Nephron progenitor cell (in vitro differentiated cells): ENCODE measurements at regions not wholly inside any gene's neighbourhood (a gene's known extent, or its start where the extent isn't known, plus 50 kb on each side); places are given as distances from the start of the nearest gene placed in this dataset.

Experiments used
- DNase-seq: peaks from one replicate; pipeline ENCODE4 v3.0.0; 2021
- H3K27ac Mint-ChIP-seq: 2 replicates; pipeline ENCODE4 v1.8.0; 2021; ENCODE audit warnings: mild to moderate bottlenecking, moderate library complexity, mixed read lengths
- H3K27me3 Mint-ChIP-seq: 2 replicates; pipeline ENCODE4 v1.8.0; 2021; ENCODE audit warnings: mild to moderate bottlenecking, low read depth, mixed read lengths; ENCODE audit not compliant: poor library complexity
- H3K36me3 Mint-ChIP-seq: 2 replicates; pipeline ENCODE4 v1.8.0; 2021; ENCODE audit warnings: low read depth, mixed read lengths
- H3K4me1 Mint-ChIP-seq: 2 replicates; pipeline ENCODE4 v1.8.0; 2021; ENCODE audit warnings: mixed read lengths
- H3K4me3 Mint-ChIP-seq: 2 replicates; pipeline ENCODE4 v1.8.0; 2021; ENCODE audit warnings: mild to moderate bottlenecking, moderate library complexity, mixed read lengths
- H3K9me3 Mint-ChIP-seq: 2 replicates; pipeline ENCODE4 v1.8.0; 2021; ENCODE audit warnings: mild to moderate bottlenecking, moderate library complexity, mixed read lengths
- CTCF ChIP-seq: fragments of 200-600 bp; sonication (generic); IDR thresholded peaks from 2 replicates; pipeline ENCODE4 v1.5.0; 2021; ENCODE audit warnings: antibody characterized with exemption

- peaks cover 44% of the 10 kb centered on the region for H3K4me1 Mint-ChIP-seq
Measured at GRCh38 chr6:137350857-137351256, 131.7 kb upstream of the IFNGR1 start.

GRCh38 chr6:137349856-137350830, 131.0 kb upstream of the IFNGR1 start:
- TF ChIP-seq CTCF: no peak
- Mint-ChIP-seq H3K4me3 (no peak overlapping the region), H3K27ac (no peak overlapping the region), H3K27me3 (peaks cover 5% of the 10 kb centered on the region), H3K4me1 (peaks cover 48% of the 10 kb centered on the region), H3K9me3 (no peaks in the 10 kb centered on the region), H3K36me3 (no peaks in the 10 kb centered on the region)
- DNase-seq: no peak

More at GRCh38 chr6:137350857-137351256, 131.7 kb upstream of the IFNGR1 start:
- no peak for DNase-seq
- H3K4me3 Mint-ChIP-seq: no peak overlapping the region
- no peak overlapping the region for H3K27ac Mint-ChIP-seq
- H3K9me3 Mint-ChIP-seq: no peaks in the 10 kb centered on the region
- H3K27me3 Mint-ChIP-seq: peaks cover 6% of the 10 kb centered on the region
- no peaks in the 10 kb centered on the region for H3K36me3 Mint-ChIP-seq
- TF ChIP-seq CTCF: no peak

- no peak overlapping the region for H3K4me3 Mint-ChIP-seq
- no peak for DNase-seq
- no peaks in the 10 kb centered on the region for H3K36me3 Mint-ChIP-seq
- no peak for TF ChIP-seq CTCF
- H3K27ac Mint-ChIP-seq: no peak overlapping the region
- H3K9me3 Mint-ChIP-seq: no peaks in the 10 kb centered on the region
- peaks cover 12% of the 10 kb centered on the region for H3K27me3 Mint-ChIP-seq
- peaks cover 36% of the 10 kb centered on the region for H3K4me1 Mint-ChIP-seq
Measured at GRCh38 chr6:137348777-137349176, 129.6 kb upstream of the IFNGR1 start.

GRCh38 chr6:137343241-137343640, 124.1 kb upstream of the IFNGR1 start:
- Mint-ChIP-seq H3K27me3 (peaks cover 15% of the 10 kb centered on the region), H3K4me3 (no peak overlapping the region), H3K4me1 (peaks cover 41% of the 10 kb centered on the region), H3K9me3 (no peaks in the 10 kb centered on the region), H3K36me3 (no peaks in the 10 kb centered on the region), H3K27ac (no peak overlapping the region)
- DNase-seq: no peak
- no peak for TF ChIP-seq CTCF

- Mint-ChIP-seq H3K27me3 (peaks cover 13% of the 10 kb centered on the region), H3K36me3 (no peaks in the 10 kb centered on the region), H3K4me3 (no peak overlapping the region), H3K27ac (no peak overlapping the region), H3K4me1 (peaks cover 41% of the 10 kb centered on the region), H3K9me3 (no peaks in the 10 kb centered on the region)
- no peak for TF ChIP-seq CTCF
- no peak for DNase-seq
Measured at GRCh38 chr6:137342607-137343190, 123.5 kb upstream of the IFNGR1 start.
